ENCODE measurements at regions not wholly inside any gene's neighbourhood (a gene's known extent, or its start where the extent isn't known, plus 50 kb on each side); places are given as distances from the start of the nearest gene placed in this dataset.

DNA sequence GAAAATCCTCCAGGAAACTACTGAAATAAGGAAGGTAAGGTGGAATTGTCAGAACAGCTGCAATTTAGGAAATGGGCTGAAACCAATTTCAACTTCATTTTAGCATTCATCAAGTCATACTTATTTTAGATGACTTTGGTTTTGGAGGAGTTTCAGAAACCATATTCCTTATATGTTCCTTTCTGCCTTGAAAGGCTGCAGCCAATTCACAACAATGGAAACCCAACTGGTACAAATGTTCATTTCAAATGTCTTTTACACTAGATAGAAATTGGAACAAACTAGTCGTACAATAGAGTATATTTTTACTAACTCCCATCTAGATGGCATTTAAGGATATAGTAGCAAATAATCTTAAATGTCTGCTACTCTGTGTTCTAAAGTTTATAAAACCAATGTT lies 82.6 kb upstream of the ANKH start:
- H3K9ac ChIP-seq (ENCODE audit: low read length in 5 of 5), result no peak overlapping the region
- peaks cover 0 to 3% (median 0%) of the 10 kb centered on the region in 5 donors for H3K9me3 ChIP-seq (ENCODE audit: control insufficient read depth in 5 of 5, low read length in 5 of 5)
- no peaks in the 10 kb centered on the region for H3K36me3 ChIP-seq (ENCODE audit: control insufficient read depth in 5 of 5, insufficient read depth in 5 of 5, low read length in 5 of 5)
- no peaks in the 10 kb centered on the region for H3K4me1 ChIP-seq (ENCODE audit: control insufficient read depth in 5 of 5, insufficient read depth in 5 of 5, low read length in 5 of 5)
- H3K27ac ChIP-seq (ENCODE audit: low read depth, low read length), result no peak overlapping the region
- H3K4me3 ChIP-seq (ENCODE audit: low read depth in 1 of 5, low read length in 5 of 5), result no peak overlapping the region
- H3K27me3 ChIP-seq (ENCODE audit: control insufficient read depth in 5 of 5, insufficient read depth in 4 of 5, low read length in 5 of 5), result no peaks in the 10 kb centered on the region

GRCh38 chr5:14953075-14953607 lies 81.6 kb upstream of the ANKH start:
- no peak overlapping the region for H3K27ac ChIP-seq (ENCODE audit: low read depth, low read length)
- peaks cover 0 to 3% (median 0%) of the 10 kb centered on the region in 5 donors for H3K9me3 ChIP-seq (ENCODE audit: control insufficient read depth in 5 of 5, low read length in 5 of 5)
- H3K4me1 ChIP-seq (ENCODE audit: control insufficient read depth in 5 of 5, insufficient read depth in 5 of 5, low read length in 5 of 5), result no peaks in the 10 kb centered on the region
- no peaks in the 10 kb centered on the region for H3K27me3 ChIP-seq (ENCODE audit: control insufficient read depth in 5 of 5, insufficient read depth in 4 of 5, low read length in 5 of 5)
- no peak overlapping the region for H3K9ac ChIP-seq (ENCODE audit: low read length in 5 of 5)
- H3K36me3 ChIP-seq (ENCODE audit: control insufficient read depth in 5 of 5, insufficient read depth in 5 of 5, low read length in 5 of 5), result no peaks in the 10 kb centered on the region
- H3K4me3 ChIP-seq (ENCODE audit: low read depth in 1 of 5, low read length in 5 of 5), result no peak overlapping the region

DNA sequence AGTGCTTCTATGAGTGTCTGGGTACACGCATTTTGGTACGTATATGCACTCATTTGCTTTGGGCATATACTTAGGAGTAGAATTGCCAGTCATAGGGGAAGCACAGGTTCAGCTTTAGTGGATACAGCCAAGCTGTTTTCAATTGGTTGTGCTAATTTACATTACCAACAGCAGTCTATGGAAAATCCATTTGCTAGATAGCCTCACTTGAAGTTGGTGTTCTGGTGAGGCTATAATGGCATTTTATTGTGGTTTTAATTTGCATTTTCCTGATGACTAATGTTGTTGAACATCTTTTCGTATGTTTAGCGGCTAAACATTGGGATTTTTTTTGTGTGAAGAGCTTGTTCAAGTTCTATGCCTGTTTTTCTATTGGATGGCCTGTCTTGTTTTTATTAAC lies 76.8 kb upstream of the ANKH start:
- Histone ChIP-seq H3K4me3 (ENCODE audit: low read depth in 1 of 5, low read length in 5 of 5) (no peak overlapping the region), H3K9me3 (ENCODE audit: control insufficient read depth in 5 of 5, low read length in 5 of 5) (peaks cover 0 to 3% (median 0%) of the 10 kb centered on the region in 5 donors), H3K27ac (ENCODE audit: low read depth, low read length) (no peak overlapping the region), H3K4me1 (ENCODE audit: control insufficient read depth in 5 of 5, insufficient read depth in 5 of 5, low read length in 5 of 5) (peaks cover 0 to 12% (median 0%) of the 10 kb centered on the region in 5 donors), H3K27me3 (ENCODE audit: control insufficient read depth in 5 of 5, insufficient read depth in 4 of 5, low read length in 5 of 5) (no peaks in the 10 kb centered on the region), H3K9ac (ENCODE audit: low read length in 5 of 5) (no peak overlapping the region), H3K36me3 (ENCODE audit: control insufficient read depth in 5 of 5, insufficient read depth in 5 of 5, low read length in 5 of 5) (no peaks in the 10 kb centered on the region)

DNA sequence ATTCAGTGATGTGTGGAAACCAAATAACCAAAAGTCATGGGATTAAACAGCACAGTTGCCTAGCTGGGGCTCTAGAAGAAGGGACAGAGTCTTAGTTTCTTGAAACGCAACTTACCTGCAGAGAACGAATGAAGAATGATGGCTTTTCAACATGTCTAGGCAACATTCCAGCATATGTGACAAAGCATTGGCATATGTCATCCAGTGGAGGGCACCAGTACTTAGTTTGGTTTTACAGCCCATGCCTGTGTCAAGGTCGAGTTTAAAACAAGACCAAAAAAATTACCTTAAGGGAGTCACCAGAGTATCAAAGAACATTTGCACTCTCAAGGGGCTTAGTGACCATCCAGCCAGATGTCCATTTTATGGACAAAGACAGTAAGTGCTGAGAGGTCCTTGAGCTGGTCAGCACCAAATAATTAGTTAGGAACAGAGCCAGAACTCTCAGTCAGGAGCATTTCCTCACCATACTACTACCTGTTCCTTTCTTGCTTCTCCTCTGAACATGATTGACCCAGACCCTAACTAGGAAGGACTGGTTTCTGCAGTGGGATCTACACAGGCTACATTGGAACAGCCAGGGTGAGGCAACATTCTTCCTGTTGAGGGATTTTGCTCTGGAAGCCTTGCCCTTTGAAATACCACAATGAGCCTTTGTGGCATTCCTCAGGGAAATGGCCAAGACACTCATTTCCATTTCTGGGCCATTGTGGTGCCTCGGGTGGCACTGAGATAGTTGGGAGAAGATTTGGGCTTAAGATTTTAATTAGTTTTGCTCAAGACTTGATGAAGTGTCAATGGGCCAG lies 75.4 kb upstream of the ANKH start:
- Histone ChIP-seq H3K4me1 (ENCODE audit: control insufficient read depth in 5 of 5, insufficient read depth in 5 of 5, low read length in 5 of 5) (peaks cover 0 to 12% (median 0%) of the 10 kb centered on the region in 5 donors), H3K9me3 (ENCODE audit: control insufficient read depth in 5 of 5, low read length in 5 of 5) (peaks cover 0 to 3% (median 0%) of the 10 kb centered on the region in 5 donors), H3K4me3 (ENCODE audit: low read depth in 1 of 5, low read length in 5 of 5) (no peak overlapping the region), H3K27ac (ENCODE audit: low read depth, low read length) (no peak overlapping the region), H3K9ac (ENCODE audit: low read length in 5 of 5) (no peak overlapping the region), H3K27me3 (ENCODE audit: control insufficient read depth in 5 of 5, insufficient read depth in 4 of 5, low read length in 5 of 5) (no peaks in the 10 kb centered on the region), H3K36me3 (ENCODE audit: control insufficient read depth in 5 of 5, insufficient read depth in 5 of 5, low read length in 5 of 5) (no peaks in the 10 kb centered on the region)

- no peak overlapping the region for H3K27ac ChIP-seq (ENCODE audit: low read depth, low read length)
- H3K27me3 ChIP-seq (ENCODE audit: control insufficient read depth in 5 of 5, insufficient read depth in 4 of 5, low read length in 5 of 5), result no peaks in the 10 kb centered on the region
- H3K4me3 ChIP-seq (ENCODE audit: low read depth in 1 of 5, low read length in 5 of 5), result no peak overlapping the region
- no peaks in the 10 kb centered on the region for H3K36me3 ChIP-seq (ENCODE audit: control insufficient read depth in 5 of 5, insufficient read depth in 5 of 5, low read length in 5 of 5)
- H3K4me1 ChIP-seq (ENCODE audit: control insufficient read depth in 5 of 5, insufficient read depth in 5 of 5, low read length in 5 of 5), result peaks cover 0 to 12% (median 0%) of the 10 kb centered on the region in 5 donors
- peaks cover 0 to 3% (median 0%) of the 10 kb centered on the region in 5 donors for H3K9me3 ChIP-seq (ENCODE audit: control insufficient read depth in 5 of 5, low read length in 5 of 5)
- H3K9ac ChIP-seq (ENCODE audit: low read length in 5 of 5), result no peak overlapping the region
Measured at GRCh38 chr5:14945450-14945849, 73.9 kb upstream of the ANKH start.

DNA sequence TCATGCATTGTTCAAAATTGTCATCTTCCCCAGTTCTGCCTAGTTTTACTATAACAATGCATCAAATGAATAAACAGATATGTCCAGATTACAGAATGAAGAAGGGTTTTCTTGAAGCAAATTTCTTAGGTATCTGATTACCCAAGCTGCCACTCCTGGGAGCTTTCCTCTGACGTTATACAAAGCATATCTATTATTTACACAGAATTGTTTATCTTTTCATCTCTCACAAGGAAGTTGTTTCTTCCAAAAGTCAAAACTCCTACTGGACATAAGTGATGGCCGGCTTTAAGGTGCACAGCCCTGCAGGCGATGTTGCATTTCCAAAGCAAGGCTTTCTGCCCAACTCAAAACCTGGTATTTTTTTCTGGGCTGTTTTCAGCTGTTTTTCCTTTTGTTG lies 73.4 kb upstream of the ANKH start:
- Histone ChIP-seq H3K4me1 (ENCODE audit: control insufficient read depth in 5 of 5, insufficient read depth in 5 of 5, low read length in 5 of 5) (peaks cover 0 to 12% (median 0%) of the 10 kb centered on the region in 5 donors), H3K27ac (ENCODE audit: low read depth, low read length) (no peak overlapping the region), H3K9me3 (ENCODE audit: control insufficient read depth in 5 of 5, low read length in 5 of 5) (peaks cover 0 to 3% (median 0%) of the 10 kb centered on the region in 5 donors), H3K36me3 (ENCODE audit: control insufficient read depth in 5 of 5, insufficient read depth in 5 of 5, low read length in 5 of 5) (no peaks in the 10 kb centered on the region), H3K9ac (ENCODE audit: low read length in 5 of 5) (no peak overlapping the region), H3K27me3 (ENCODE audit: control insufficient read depth in 5 of 5, insufficient read depth in 4 of 5, low read length in 5 of 5) (no peaks in the 10 kb centered on the region), H3K4me3 (ENCODE audit: low read depth in 1 of 5, low read length in 5 of 5) (no peak overlapping the region)

DNA sequence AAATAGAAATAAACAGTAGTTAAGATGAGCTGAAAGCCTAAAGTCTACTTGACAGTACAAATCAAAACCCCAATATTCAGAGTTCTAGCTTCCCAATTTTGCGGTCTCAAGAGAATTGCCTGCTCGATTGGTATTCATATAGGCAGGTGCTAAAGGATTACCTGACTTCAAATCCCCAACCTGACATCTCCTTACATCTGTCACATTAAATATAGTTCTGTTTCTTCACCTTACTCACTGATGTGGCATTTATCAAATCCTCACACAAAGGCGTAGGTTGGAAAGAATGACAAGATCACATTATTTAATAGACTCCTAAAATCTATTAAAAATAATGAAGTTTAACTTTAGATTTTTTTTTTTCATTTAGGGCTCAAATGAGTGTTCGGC lies 72.8 kb upstream of the ANKH start:
- no peak overlapping the region for H3K27ac ChIP-seq (ENCODE audit: low read depth, low read length)
- H3K9ac ChIP-seq (ENCODE audit: low read length in 5 of 5), result no peak overlapping the region
- peaks cover 0 to 12% (median 0%) of the 10 kb centered on the region in 5 donors for H3K4me1 ChIP-seq (ENCODE audit: control insufficient read depth in 5 of 5, insufficient read depth in 5 of 5, low read length in 5 of 5)
- H3K9me3 ChIP-seq (ENCODE audit: control insufficient read depth in 5 of 5, low read length in 5 of 5), result peaks cover 0 to under 1% (median 0%) of the 10 kb centered on the region in 5 donors
- no peak overlapping the region for H3K4me3 ChIP-seq (ENCODE audit: low read depth in 1 of 5, low read length in 5 of 5)
- H3K36me3 ChIP-seq (ENCODE audit: control insufficient read depth in 5 of 5, insufficient read depth in 5 of 5, low read length in 5 of 5), result no peaks in the 10 kb centered on the region
- no peaks in the 10 kb centered on the region for H3K27me3 ChIP-seq (ENCODE audit: control insufficient read depth in 5 of 5, insufficient read depth in 4 of 5, low read length in 5 of 5)

DNA sequence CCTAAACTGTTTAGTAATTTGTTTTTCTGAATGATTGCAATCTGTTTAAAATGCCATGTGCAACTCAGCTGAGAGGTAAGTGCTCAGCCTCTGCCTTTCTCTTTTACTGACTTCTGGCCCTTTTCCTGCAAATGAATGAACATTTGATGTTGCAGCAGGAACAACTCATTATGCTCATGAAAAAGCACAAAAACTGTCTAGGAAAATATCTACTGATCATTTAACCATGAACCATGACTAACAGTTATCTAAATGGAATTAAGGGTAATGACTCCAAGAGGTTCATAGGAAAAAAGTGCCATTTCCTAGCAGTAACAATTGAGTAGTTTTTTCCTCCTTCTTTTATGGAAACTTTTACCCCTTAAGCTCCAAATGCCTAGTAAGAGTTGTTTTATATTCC lies 70.6 kb upstream of the ANKH start:
- Histone ChIP-seq H3K9ac (ENCODE audit: low read length in 5 of 5) (no peak overlapping the region), H3K27me3 (ENCODE audit: control insufficient read depth in 5 of 5, insufficient read depth in 4 of 5, low read length in 5 of 5) (no peaks in the 10 kb centered on the region), H3K4me1 (ENCODE audit: control insufficient read depth in 5 of 5, insufficient read depth in 5 of 5, low read length in 5 of 5) (peaks cover 0 to 23% (median 0%) of the 10 kb centered on the region in 5 donors)

DNA sequence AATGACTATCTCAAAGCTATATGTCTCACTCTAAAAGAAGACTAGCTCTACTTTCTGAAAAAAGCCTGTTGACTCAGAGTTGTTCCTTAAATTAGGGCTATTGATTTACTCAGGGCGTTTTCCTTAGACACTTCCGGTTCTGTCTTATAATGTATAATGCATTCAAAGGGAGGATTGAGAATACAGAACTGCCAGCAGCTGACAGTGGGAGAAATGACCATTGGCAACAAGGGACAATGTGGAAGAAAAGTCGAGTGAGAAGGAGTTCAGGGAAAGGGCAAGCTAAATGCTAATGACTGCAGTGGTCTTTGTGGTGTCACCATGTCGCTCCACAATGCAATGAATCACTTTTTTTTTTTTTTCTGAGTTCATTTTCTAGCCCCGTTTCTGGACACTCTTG lies 65.7 kb upstream of the ANKH start:
- Histone ChIP-seq H3K4me1 (ENCODE audit: control insufficient read depth in 5 of 5, insufficient read depth in 5 of 5, low read length in 5 of 5) (peaks cover 0 to 23% (median 3%) of the 10 kb centered on the region in 5 donors), H3K9me3 (ENCODE audit: control insufficient read depth in 5 of 5, low read length in 5 of 5) (no peaks in the 10 kb centered on the region), H3K4me3 (ENCODE audit: low read depth in 1 of 5, low read length in 5 of 5) (no peak overlapping the region), H3K27me3 (ENCODE audit: control insufficient read depth in 5 of 5, insufficient read depth in 4 of 5, low read length in 5 of 5) (no peaks in the 10 kb centered on the region), H3K27ac (ENCODE audit: low read depth, low read length) (peak overlapping the region; percentile 35), H3K36me3 (ENCODE audit: control insufficient read depth in 5 of 5, insufficient read depth in 5 of 5, low read length in 5 of 5) (no peaks in the 10 kb centered on the region), H3K9ac (ENCODE audit: low read length in 5 of 5) (no peak overlapping the region)

More for the DNA sequence above, 70.6 kb upstream of the ANKH start:
- no peak overlapping the region for H3K27ac ChIP-seq (ENCODE audit: low read depth, low read length)
- no peaks in the 10 kb centered on the region for H3K36me3 ChIP-seq (ENCODE audit: control insufficient read depth in 5 of 5, insufficient read depth in 5 of 5, low read length in 5 of 5)
- H3K9me3 ChIP-seq (ENCODE audit: control insufficient read depth in 5 of 5, low read length in 5 of 5), result no peaks in the 10 kb centered on the region
- H3K4me3 ChIP-seq (ENCODE audit: low read depth in 1 of 5, low read length in 5 of 5), result no peak overlapping the region

- Histone ChIP-seq H3K27ac (ENCODE audit: low read depth, low read length) (peak overlapping the region; percentile 35), H3K9ac (ENCODE audit: low read length in 5 of 5) (no peak overlapping the region), H3K4me1 (ENCODE audit: control insufficient read depth in 5 of 5, insufficient read depth in 5 of 5, low read length in 5 of 5) (peaks cover 0 to 23% (median 3%) of the 10 kb centered on the region in 5 donors)
Measured at GRCh38 chr5:14936588-14936987, 65.0 kb upstream of the ANKH start.

More at GRCh38 chr5:14936588-14936987, 65.0 kb upstream of the ANKH start:
- Histone ChIP-seq H3K27me3 (ENCODE audit: control insufficient read depth in 5 of 5, insufficient read depth in 4 of 5, low read length in 5 of 5) (no peaks in the 10 kb centered on the region), H3K4me3 (ENCODE audit: low read depth in 1 of 5, low read length in 5 of 5) (no peak overlapping the region), H3K36me3 (ENCODE audit: control insufficient read depth in 5 of 5, insufficient read depth in 5 of 5, low read length in 5 of 5) (no peaks in the 10 kb centered on the region), H3K9me3 (ENCODE audit: control insufficient read depth in 5 of 5, low read length in 5 of 5) (no peaks in the 10 kb centered on the region)

Data from subcutaneous abdominal adipose tissue (tissue), 5 donors.